Thymus (tissue), 11 donors: ENCODE measurements at regions not wholly inside any gene's neighbourhood (a gene's known extent, or its start where the extent isn't known, plus 50 kb on each side); places are given as distances from the start of the nearest gene placed in this dataset.
"Not testable (repeated sequence)": the region's sequence is repeated elsewhere in the genome, so short reads cannot be mapped to it uniquely, and the experiment has no call there.

Experiments
- DNase-seq, 9 donors: peaks; one replicate each; pipeline ENCODE4 v3.0.0-alpha.2; 2013; ENCODE audit warnings: low spot score in 9 of 9, low read depth in 6 of 9, missing footprints in 1 of 9
- H3K27ac ChIP-seq, 2 donors: one replicate each; pipeline ENCODE4 v1.5.1; 2013; ENCODE audit warnings: control low read depth in 1 of 2, low read depth in 1 of 2, low read length in 1 of 2, mild to moderate bottlenecking in 1 of 2, moderate library complexity in 1 of 2
- H3K27me3 ChIP-seq, 2 donors: one replicate each; pipeline ENCODE4 v1.5.1; 2013; ENCODE audit warnings: low read length in 1 of 2; ENCODE audit not compliant: control insufficient read depth in 2 of 2, insufficient read depth in 1 of 2
- H3K36me3 ChIP-seq, 2 donors: one replicate each; pipeline ENCODE4 v1.5.1; 2013; ENCODE audit warnings: low read length in 1 of 2, mild to moderate bottlenecking in 1 of 2, moderate library complexity in 1 of 2; ENCODE audit not compliant: control insufficient read depth in 2 of 2, insufficient read depth in 2 of 2
- H3K4me1 ChIP-seq, 2 donors: one replicate each; pipeline ENCODE4 v1.5.1; 2013; ENCODE audit warnings: low read length in 2 of 2; ENCODE audit not compliant: control insufficient read depth in 2 of 2, insufficient read depth in 2 of 2
- H3K4me3 ChIP-seq, 2 donors: one replicate each; pipeline ENCODE4 v1.5.1; 2013; ENCODE audit warnings: low read length in 2 of 2, control low read depth in 1 of 2, mild to moderate bottlenecking in 1 of 2
- H3K9me3 ChIP-seq, 2 donors: one replicate each; pipeline ENCODE4 v1.5.1; 2013; ENCODE audit warnings: low read length in 1 of 2, mild to moderate bottlenecking in 1 of 2; ENCODE audit not compliant: control insufficient read depth in 2 of 2, insufficient read depth in 1 of 2
- WGBS: extraction: QIAGEN DNeasy Blood & Tissue Kit; methylation state at CpG from one replicate; pipeline ENCODE4 v1.1.7; 2013; 5-methylcytosine and 5-hydroxymethylcytosine counted together
- donor health status: healthy.

DNA sequence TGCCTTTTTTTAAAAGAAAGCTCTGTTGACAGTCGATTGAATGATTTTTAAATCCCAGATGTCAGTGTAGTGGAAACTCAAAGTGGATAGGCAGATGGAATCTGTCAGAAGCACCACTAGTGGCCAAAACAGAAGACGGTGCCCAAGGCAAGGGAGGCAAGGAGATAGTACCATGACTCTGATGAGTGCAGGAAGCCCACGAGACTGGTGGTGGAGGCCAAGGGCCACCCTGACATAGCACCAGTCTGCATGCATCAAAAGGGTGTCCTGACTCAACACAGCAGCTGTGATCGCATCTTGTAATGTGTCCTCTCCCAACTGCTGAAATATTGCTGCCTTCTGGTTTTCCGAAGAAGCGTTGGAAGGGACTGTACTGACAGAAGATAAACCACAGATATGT lies 124.1 kb upstream of the PAPPA2 start:
- WGBS: 93% methylated on average over 6 of the region's 6 CpGs
- no peaks in the 10 kb centered on the region for H3K9me3 ChIP-seq
- no peak for DNase-seq
- H3K27ac ChIP-seq: no peak overlapping the region
- no peaks in the 10 kb centered on the region for H3K27me3 ChIP-seq
- no peaks in the 10 kb centered on the region for H3K36me3 ChIP-seq
- H3K4me3 ChIP-seq: no peak overlapping the region
- no peaks in the 10 kb centered on the region for H3K4me1 ChIP-seq

DNA sequence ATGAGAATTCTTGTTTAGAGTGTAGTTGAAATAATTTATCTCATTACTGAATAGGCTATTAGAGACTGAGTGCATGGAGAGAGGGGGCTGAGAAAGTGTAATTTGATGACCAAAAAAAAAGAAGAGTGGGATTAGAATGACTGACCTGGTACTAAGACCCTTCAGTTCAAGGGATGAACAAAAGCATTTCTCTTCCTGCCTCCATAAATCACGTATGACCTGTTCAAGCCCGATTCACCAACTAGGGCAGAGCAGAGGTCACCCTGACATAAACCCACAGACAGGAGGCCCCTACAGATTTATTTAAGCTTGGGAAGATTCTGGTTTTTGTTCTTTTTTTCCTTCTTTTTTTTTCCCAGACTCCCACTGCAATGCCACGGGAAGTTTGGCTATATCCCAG lies 123.7 kb upstream of the COP1 start:
- WGBS: 68% methylated on average over 3 of the region's 3 CpGs
- Histone ChIP-seq H3K9me3 (no peaks in the 10 kb centered on the region), H3K4me1 (no peaks in the 10 kb centered on the region), H3K36me3 (no peaks in the 10 kb centered on the region), H3K27ac (no peak overlapping the region), H3K4me3 (no peak overlapping the region), H3K27me3 (no peaks in the 10 kb centered on the region)
- no peak for DNase-seq

DNA sequence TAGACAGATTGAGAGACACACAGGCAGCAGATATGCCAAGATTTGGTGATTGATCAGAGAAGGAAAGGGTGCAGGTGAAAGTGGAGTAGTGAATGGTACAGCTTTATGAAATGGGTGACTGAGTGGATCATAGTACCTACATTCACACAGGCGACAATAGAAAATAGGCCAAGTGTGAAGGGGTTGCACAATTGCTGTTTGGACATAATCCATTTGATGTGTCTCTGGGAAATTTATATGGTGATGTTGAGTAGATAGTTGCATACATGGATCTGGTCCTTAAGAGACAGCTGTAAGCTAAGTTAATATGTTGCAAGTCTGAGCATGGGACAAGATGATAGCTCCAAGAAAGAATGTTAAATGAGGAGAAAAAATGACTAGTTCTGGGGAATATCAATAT lies 118.6 kb upstream of the COP1 start:
- Histone ChIP-seq H3K9me3 (no peaks in the 10 kb centered on the region), H3K4me1 (no peaks in the 10 kb centered on the region), H3K27ac (no peak overlapping the region), H3K27me3 (no peaks in the 10 kb centered on the region), H3K36me3 (no peaks in the 10 kb centered on the region), H3K4me3 (no peak overlapping the region)
- DNase-seq: no peak
- 88% methylated on average over 1 of the region's 1 CpG for WGBS

DNA sequence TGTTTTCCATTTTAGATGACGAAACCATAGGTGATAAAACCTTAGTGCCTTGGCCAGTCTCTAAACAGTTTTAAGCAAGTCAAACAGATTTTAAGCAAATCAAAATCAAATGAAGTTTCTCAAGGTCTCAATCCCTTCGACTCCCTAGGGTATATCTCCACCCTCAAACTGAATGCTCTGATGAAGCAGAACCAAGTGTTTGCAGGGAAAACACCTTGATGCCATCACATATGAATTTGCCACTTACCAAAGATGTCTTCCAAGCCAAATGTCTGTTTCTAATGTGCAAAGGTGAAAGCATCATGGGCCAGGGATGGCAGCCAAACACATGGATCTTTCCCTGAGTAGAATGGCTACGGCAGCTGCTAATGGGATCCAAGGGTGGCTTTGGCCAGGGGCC lies 116.4 kb upstream of the COP1 start:
- no peaks in the 10 kb centered on the region for H3K4me1 ChIP-seq
- no peaks in the 10 kb centered on the region for H3K36me3 ChIP-seq
- WGBS: 91% methylated on average over 3 of the region's 3 CpGs
- no peaks in the 10 kb centered on the region for H3K27me3 ChIP-seq
- no peak for DNase-seq
- H3K27ac ChIP-seq: no peak overlapping the region
- no peak overlapping the region for H3K4me3 ChIP-seq
- H3K9me3 ChIP-seq: no peaks in the 10 kb centered on the region

DNA sequence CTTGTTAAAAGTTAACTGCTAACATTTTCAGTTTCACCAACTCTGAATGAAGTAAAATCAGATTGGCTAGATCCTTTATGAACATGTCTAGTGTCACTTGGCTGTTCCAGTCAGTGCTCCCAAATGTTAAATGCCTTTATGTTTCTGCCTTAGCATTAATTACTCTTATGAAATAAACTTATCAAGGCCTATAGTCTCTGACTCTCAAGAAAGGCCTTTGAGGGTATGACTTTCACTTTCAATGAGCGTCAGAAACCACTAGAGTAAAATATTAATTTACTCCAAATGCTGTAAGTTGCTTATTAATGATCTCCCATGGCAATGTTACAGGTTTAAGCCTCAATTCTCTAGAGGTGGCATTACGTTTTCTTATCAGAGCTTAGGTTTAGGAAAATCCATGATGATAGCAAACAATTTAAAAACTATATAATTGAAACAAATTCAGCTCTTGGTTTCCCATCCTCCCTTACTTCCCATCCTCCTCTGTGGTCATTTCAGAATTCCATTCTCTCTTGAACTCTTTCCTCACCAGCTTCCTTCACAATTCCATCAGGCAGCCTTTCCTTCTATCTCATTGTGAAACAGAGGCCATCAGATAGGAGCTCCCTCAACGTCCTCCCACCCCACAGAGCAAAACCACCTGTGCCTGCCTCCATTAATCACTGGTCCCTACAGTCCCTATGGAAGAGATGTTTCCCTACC lies 108.6 kb upstream of the COP1 start:
- Histone ChIP-seq H3K27ac (no peak overlapping the region), H3K4me1 (no peaks in the 10 kb centered on the region), H3K9me3 (no peaks in the 10 kb centered on the region), H3K27me3 (no peaks in the 10 kb centered on the region), H3K36me3 (no peaks in the 10 kb centered on the region), H3K4me3 (no peak overlapping the region)
- 76% methylated on average over 3 of the region's 3 CpGs for WGBS
- no peak for DNase-seq

DNA sequence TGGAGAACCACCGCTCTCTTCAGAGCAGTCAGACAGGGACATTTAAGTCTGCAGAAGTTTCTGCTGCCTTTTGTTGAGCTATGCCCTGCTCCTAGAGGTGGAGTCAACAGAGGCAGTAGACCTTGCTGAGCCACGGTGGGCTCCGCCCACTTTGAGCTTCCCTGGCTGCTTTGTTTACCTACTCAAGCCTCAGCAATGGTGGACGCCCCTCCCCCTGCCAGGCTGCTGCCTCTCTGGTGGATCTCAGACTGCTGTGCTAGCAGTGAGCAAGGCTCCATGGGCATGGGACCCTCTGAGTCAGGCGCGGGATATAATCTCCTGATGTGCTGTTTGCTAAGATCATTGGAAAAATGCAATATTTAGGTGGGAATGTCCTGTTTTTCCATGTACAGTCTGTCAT lies 89.5 kb upstream of the COP1 start:
- not testable (repeated sequence) for H3K9me3 ChIP-seq, H3K36me3 ChIP-seq, H3K27ac ChIP-seq, DNase-seq, H3K27me3 ChIP-seq, H3K4me3 ChIP-seq, H3K4me1 ChIP-seq
- 98% methylated on average over 6 of the region's 6 CpGs for WGBS

DNA sequence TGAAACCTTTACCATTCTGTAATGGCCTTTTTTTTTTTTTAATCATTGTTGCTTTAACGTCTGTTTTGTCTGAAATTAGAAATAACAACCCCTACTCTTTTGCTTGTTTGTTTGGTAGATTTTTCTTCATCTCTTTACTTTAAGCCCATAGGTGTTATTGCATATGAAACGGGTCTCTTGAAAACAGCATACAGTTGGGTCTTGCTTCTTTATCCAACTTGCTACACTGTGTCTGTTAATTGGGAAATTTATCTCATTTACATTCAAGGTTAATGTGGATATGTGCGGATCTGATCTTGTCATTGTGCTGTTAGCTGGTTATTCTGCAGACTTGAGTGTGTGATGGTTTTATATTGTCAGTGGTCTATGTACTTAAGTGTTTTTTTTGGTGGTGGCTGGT lies 78.9 kb upstream of the COP1 start:
- no peaks in the 10 kb centered on the region for H3K36me3 ChIP-seq
- no peaks in the 10 kb centered on the region for H3K9me3 ChIP-seq
- 84% methylated on average over 3 of the region's 3 CpGs for WGBS
- DNase-seq: no peak
- H3K27ac ChIP-seq: no peak overlapping the region
- H3K4me3 ChIP-seq: no peak overlapping the region
- H3K4me1 ChIP-seq: no peaks in the 10 kb centered on the region
- no peaks in the 10 kb centered on the region for H3K27me3 ChIP-seq

DNA sequence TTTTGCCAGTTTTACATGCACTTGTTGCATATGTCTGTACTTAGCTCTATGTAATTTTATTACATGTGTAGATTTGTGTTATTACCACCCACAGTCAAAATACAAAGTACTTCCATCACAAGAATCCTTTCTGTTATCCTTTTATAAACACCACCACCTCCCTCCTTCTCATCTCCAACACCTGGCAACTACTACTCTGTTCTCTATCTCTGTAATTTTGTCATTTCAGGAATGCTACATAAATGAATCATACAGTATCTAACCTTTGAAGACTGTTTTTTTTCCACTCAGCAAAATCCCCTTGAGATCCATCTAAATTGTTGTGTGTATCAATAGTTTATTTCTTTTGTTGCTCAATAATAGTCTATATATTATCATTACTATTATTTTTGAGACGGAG lies 64.5 kb upstream of the COP1 start:
- H3K27ac ChIP-seq: no peak overlapping the region
- no peaks in the 10 kb centered on the region for H3K9me3 ChIP-seq
- H3K4me3 ChIP-seq: no peak overlapping the region
- H3K4me1 ChIP-seq: no peaks in the 10 kb centered on the region
- WGBS: 98% methylated on average over 1 of the region's 1 CpG
- no peak for DNase-seq
- no peaks in the 10 kb centered on the region for H3K36me3 ChIP-seq
- H3K27me3 ChIP-seq: no peaks in the 10 kb centered on the region
